Smooth muscle cell (in vitro differentiated cells): ENCODE measurements at regions not wholly inside any gene's neighbourhood (a gene's known extent, or its start where the extent isn't known, plus 50 kb on each side); places are given as distances from the start of the nearest gene placed in this dataset.
"Not testable (repeated sequence)": the region's sequence is repeated elsewhere in the genome, so short reads cannot be mapped to it uniquely, and the experiment has no call there.

Source experiments
- DNase-seq: peaks from one replicate; lab custom pipeline; 2025; ENCODE audit not compliant: unreplicated experiment; lab: John Stamatoyannopoulos, UW
- H2AFZ ChIP-seq: fragments of 200-600 bp; sonication (generic); 2 replicates; pipeline ENCODE4 v1.6.0; 2016; ENCODE audit warnings: antibody characterized with exemption, low read depth, mild to moderate bottlenecking
- H3F3A ChIP-seq: fragments of 200-600 bp; sonication (generic); 2 replicates; pipeline ENCODE4 v1.6.0; 2017; ENCODE audit warnings: antibody characterized with exemption, low read depth
- H3K27ac ChIP-seq: fragments of 200-600 bp; sonication (generic); 2 replicates; pipeline ENCODE4 v1.5.1; 2016; ENCODE audit warnings: low read depth, mild to moderate bottlenecking
- H3K27me3 ChIP-seq: fragments of 200-600 bp; sonication (generic); 2 replicates; pipeline ENCODE4 v1.6.1; 2016; ENCODE audit warnings: low read depth, mild to moderate bottlenecking
- H3K36me3 ChIP-seq: fragments of 200-600 bp; sonication (generic); 2 replicates; pipeline ENCODE4 v1.5.1; 2016; ENCODE audit warnings: low read depth
- H3K4me1 ChIP-seq: fragments of 200-600 bp; sonication (generic); 2 replicates; pipeline ENCODE4 v1.5.1; 2016; ENCODE audit warnings: low read depth
- H3K4me2 ChIP-seq: fragments of 200-600 bp; sonication (generic); 2 replicates; pipeline ENCODE4 v1.6.0; 2016; ENCODE audit warnings: mild to moderate bottlenecking
- H3K4me3 ChIP-seq: fragments of 200-600 bp; sonication (generic); 2 replicates; pipeline ENCODE4 v1.5.1; 2016; ENCODE audit warnings: mild to moderate bottlenecking
- H3K79me2 ChIP-seq: fragments of 200-600 bp; sonication (generic); 2 replicates; pipeline ENCODE4 v1.6.0; 2016; ENCODE audit warnings: low read depth, mild to moderate bottlenecking
- H3K9ac ChIP-seq: fragments of 200-600 bp; sonication (generic); 2 replicates; pipeline ENCODE4 v1.6.0; 2016; ENCODE audit warnings: low read depth
- H3K9me3 ChIP-seq: fragments of 200-600 bp; sonication (generic); replicated peaks from 2 replicates; pipeline ENCODE4 v1.5.1; 2016; ENCODE audit warnings: low read depth
- H4K20me1 ChIP-seq: fragments of 200-600 bp; sonication (generic); 2 replicates; pipeline ENCODE4 v1.6.0; 2016; ENCODE audit warnings: low read depth
- WGBS: methylation state at CpG from one replicate; pipeline ENCODE4 v1.1.7; 2016; ENCODE audit warnings: low lambda C conversion rate; 5-methylcytosine and 5-hydroxymethylcytosine counted together
- TF ChIP-seq, protein P1 (sequence below): fragments of 200-600 bp; sonication (generic); IDR thresholded peaks from 2 replicates; pipeline ENCODE4 v1.5.1; 2017; ENCODE audit warnings: borderline replicate concordance, mild to moderate bottlenecking, antibody characterized with exemption; ENCODE audit not compliant: insufficient read depth, poor library complexity, severe bottlenecking

DNA sequence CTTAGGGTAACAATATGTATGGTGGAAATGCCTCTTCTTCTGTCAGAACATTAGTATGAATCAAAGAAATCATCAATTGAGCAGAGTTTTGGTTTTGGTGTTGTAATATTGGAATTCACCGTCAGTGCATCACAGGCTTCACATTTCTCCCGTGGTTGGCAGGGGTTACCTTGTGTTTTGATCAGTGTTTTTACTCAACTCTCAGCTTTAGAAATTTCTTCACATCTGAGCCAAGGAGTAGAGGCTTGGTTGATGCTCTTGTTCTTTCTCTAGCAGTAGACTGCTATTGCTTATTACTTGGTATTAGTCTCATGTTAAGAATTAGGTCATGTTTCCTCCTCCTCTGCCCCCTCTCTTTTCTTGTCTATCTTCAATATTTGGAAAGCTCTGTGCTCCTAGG lies 188.8 kb upstream of the SMIM30 start:
- no peak overlapping the region for H3K9ac ChIP-seq
- H3F3A ChIP-seq: no peaks in the 10 kb centered on the region
- no peaks in the 10 kb centered on the region for H3K27me3 ChIP-seq
- H3K79me2 ChIP-seq: no peaks in the 10 kb centered on the region
- DNase-seq: no peak
- H3K36me3 ChIP-seq: no peaks in the 10 kb centered on the region
- no peaks in the 10 kb centered on the region for H4K20me1 ChIP-seq
- H2AFZ ChIP-seq: no peak overlapping the region
- WGBS: 61% methylated on average over 2 of the region's 2 CpGs
- TF ChIP-seq, protein P1, sequence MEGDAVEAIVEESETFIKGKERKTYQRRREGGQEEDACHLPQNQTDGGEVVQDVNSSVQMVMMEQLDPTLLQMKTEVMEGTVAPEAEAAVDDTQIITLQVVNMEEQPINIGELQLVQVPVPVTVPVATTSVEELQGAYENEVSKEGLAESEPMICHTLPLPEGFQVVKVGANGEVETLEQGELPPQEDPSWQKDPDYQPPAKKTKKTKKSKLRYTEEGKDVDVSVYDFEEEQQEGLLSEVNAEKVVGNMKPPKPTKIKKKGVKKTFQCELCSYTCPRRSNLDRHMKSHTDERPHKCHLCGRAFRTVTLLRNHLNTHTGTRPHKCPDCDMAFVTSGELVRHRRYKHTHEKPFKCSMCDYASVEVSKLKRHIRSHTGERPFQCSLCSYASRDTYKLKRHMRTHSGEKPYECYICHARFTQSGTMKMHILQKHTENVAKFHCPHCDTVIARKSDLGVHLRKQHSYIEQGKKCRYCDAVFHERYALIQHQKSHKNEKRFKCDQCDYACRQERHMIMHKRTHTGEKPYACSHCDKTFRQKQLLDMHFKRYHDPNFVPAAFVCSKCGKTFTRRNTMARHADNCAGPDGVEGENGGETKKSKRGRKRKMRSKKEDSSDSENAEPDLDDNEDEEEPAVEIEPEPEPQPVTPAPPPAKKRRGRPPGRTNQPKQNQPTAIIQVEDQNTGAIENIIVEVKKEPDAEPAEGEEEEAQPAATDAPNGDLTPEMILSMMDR: no peak
- no peaks in the 10 kb centered on the region for H3K9me3 ChIP-seq
- H3K4me2 ChIP-seq: no peak overlapping the region
- H3K27ac ChIP-seq: no peak overlapping the region
- H3K4me1 ChIP-seq: no peaks in the 10 kb centered on the region
- no peak overlapping the region for H3K4me3 ChIP-seq

DNA sequence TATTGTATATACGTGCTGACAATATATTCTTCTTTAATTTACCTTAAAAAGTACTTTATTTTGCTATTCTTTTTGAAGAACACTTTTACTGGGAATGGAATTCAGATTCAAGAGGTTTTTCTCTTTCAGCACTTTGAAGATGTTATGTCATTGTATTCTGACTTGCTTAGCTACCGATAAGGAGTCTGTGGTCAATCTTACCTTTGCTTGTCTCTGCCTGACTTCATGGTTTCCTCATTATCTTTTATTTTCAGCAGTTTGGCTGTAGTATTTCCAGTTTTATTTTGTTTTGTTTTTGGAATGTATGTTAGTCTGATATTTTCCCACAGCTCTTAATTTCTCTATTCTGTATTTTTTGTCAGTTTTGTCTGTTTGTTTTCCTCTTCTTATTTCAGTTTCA lies 187.9 kb upstream of the SMIM30 start:
- no peak overlapping the region for H3K4me3 ChIP-seq
- H3K36me3 ChIP-seq: no peaks in the 10 kb centered on the region
- H3F3A ChIP-seq: no peaks in the 10 kb centered on the region
- TF ChIP-seq, protein P1: no peak
- H2AFZ ChIP-seq: no peak overlapping the region
- no peaks in the 10 kb centered on the region for H3K9me3 ChIP-seq
- no peak overlapping the region for H3K9ac ChIP-seq
- H4K20me1 ChIP-seq: no peaks in the 10 kb centered on the region
- no peak overlapping the region for H3K27ac ChIP-seq
- H3K4me2 ChIP-seq: no peak overlapping the region
- H3K27me3 ChIP-seq: no peaks in the 10 kb centered on the region
- no peak for DNase-seq
- no peaks in the 10 kb centered on the region for H3K4me1 ChIP-seq
- 72% methylated on average over 2 of the region's 2 CpGs for WGBS
- H3K79me2 ChIP-seq: no peaks in the 10 kb centered on the region

DNA sequence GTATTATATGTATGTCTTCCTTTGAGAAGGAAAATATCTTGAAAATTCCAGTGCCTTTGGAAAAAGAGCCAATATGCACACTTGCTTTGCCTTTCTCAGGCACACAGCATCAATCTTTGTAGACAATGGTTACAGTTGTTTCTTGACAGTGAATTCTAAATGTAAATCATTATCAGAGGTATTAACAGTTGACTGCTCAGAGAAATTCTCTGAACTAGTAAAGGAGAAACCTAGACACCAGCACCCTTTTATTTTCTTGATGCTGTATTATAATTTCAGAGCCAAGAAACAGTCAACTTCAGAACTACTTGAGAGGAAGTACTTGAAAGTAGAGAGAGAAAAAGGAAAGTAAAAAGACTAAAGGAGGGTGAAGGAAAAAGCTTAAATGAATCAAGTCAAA lies 185.8 kb upstream of the SMIM30 start:
- no peaks in the 10 kb centered on the region for H3K79me2 ChIP-seq
- no peak for DNase-seq
- no peaks in the 10 kb centered on the region for H3K27me3 ChIP-seq
- no peak overlapping the region for H2AFZ ChIP-seq
- no peak overlapping the region for H3K4me3 ChIP-seq
- H3K4me1 ChIP-seq: no peaks in the 10 kb centered on the region
- H4K20me1 ChIP-seq: no peaks in the 10 kb centered on the region
- H3K36me3 ChIP-seq: no peaks in the 10 kb centered on the region
- TF ChIP-seq, protein P1: no peak
- H3K27ac ChIP-seq: no peak overlapping the region
- no peaks in the 10 kb centered on the region for H3K9me3 ChIP-seq
- no peak overlapping the region for H3K9ac ChIP-seq
- no peaks in the 10 kb centered on the region for H3F3A ChIP-seq
- no peak overlapping the region for H3K4me2 ChIP-seq

DNA sequence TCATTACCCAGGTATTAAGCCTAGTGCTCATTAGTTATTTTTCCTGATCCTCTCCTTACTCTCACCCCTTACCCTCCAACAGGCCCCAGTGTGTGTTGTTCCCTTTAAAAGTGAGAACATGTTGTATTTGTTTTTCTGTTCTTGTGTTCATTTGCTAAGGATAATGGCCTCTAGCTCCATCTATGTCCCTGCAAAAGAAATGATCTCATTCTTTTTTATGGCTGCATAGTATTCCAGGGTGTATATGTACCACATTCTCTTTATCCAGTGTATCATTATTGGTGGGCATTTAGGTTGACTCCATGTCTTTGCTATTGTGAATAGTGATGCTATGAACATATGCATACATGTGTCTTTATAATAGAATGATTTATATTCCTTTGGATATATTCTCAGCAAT lies 185.0 kb upstream of the SMIM30 start:
- not testable (repeated sequence) for H3K36me3 ChIP-seq, H3K4me3 ChIP-seq, H3K27me3 ChIP-seq, DNase-seq, H4K20me1 ChIP-seq, H3K4me2 ChIP-seq, H3F3A ChIP-seq, H3K4me1 ChIP-seq, H3K9me3 ChIP-seq, H3K27ac ChIP-seq, H3K79me2 ChIP-seq, H3K9ac ChIP-seq, H2AFZ ChIP-seq
